ENCODE measurements at regions not wholly inside any gene's neighbourhood (a gene's known extent, or its start where the extent isn't known, plus 50 kb on each side); places are given as distances from the start of the nearest gene placed in this dataset.

DNA sequence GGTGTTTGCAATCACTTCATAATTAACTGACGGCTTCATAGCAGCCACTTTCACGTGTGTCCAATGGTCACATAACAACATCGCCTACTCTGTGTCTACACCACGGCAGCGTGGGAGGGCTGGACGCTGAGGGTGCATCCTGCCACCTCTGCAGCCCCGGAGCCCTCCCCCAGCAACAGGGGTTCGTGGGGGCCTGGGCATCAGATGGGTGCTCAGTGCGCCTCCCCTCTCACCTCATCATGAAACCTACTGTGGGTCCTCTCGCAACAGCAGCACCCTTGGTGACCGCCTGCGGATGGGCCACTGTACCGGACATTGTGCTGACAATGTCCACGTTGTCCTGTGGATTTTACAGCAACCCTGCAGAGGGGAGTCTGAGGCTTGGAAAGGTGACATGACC, 193.5 kb downstream of the UQCRFS1 start:
- DNase-seq (ENCODE audit: low spot score in 2 of 2): no peak
- Mint-ChIP-seq H3K4me1 (peaks cover 3% of the 10 kb centered on the region), H3K4me3 (no peak overlapping the region), H3K27me3 (no peaks in the 10 kb centered on the region), H3K36me3 (peaks cover 4% of the 10 kb centered on the region), H3K9me3 (peaks cover 10% of the 10 kb centered on the region), H3K27ac (no peak overlapping the region)
- ATAC-seq (ENCODE audit: low read depth): no peak

DNA sequence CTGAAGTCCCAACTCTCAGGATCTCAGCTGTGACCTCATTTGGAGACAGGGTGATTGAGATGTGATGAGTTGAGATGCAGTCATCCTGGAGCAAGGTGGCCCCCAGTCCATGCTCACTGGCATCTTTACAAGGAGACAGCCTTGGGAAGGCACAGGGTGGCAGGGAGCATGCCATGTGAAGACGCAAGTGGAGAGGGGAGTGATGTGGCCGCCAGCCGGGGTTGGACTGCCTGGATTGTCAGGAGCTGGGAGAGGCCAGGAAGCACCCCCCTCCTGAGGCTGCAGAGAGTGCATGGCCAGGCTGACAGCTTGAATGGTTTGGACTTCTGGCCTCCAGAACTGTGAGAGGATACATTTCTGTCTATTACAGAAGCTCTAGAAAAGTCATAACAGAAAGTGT, 194.4 kb downstream of the UQCRFS1 start:
- peaks cover 4% of the 10 kb centered on the region for H3K36me3 Mint-ChIP-seq
- H3K4me3 Mint-ChIP-seq: no peak overlapping the region
- H3K4me1 Mint-ChIP-seq: peaks cover 3% of the 10 kb centered on the region
- ATAC-seq (ENCODE audit: low read depth): no peak
- DNase-seq (ENCODE audit: low spot score in 2 of 2): no peak
- H3K27me3 Mint-ChIP-seq: no peaks in the 10 kb centered on the region
- peaks cover 10% of the 10 kb centered on the region for H3K9me3 Mint-ChIP-seq
- no peak overlapping the region for H3K27ac Mint-ChIP-seq

DNA sequence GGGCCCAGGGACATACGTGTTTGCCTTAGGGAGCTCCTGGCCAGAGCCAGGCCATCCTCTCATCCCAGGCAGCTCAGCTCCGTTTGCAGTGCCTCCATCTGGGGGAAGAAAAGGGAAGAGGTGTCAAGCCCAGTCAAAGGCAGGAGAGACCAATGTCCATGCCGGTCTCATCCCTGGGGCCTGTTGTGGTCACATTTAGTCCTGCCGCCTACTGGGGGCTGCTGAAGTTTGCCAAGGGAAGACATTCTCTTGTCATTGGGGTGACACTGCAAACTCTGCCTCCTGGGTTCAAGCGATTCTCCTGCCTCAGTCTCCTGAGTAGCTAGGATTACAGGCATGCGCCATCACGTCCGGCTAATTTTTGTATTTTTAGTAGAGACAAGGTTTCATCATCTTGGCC, 195.2 kb downstream of the UQCRFS1 start:
- H3K4me3 Mint-ChIP-seq: no peak overlapping the region
- no peaks in the 10 kb centered on the region for H3K27me3 Mint-ChIP-seq
- peaks cover 10% of the 10 kb centered on the region for H3K9me3 Mint-ChIP-seq
- H3K27ac Mint-ChIP-seq: no peak overlapping the region
- no peak for DNase-seq (ENCODE audit: low spot score in 2 of 2)
- H3K4me1 Mint-ChIP-seq: peaks cover 3% of the 10 kb centered on the region
- H3K36me3 Mint-ChIP-seq: peaks cover 4% of the 10 kb centered on the region
- no peak for ATAC-seq (ENCODE audit: low read depth)

DNA sequence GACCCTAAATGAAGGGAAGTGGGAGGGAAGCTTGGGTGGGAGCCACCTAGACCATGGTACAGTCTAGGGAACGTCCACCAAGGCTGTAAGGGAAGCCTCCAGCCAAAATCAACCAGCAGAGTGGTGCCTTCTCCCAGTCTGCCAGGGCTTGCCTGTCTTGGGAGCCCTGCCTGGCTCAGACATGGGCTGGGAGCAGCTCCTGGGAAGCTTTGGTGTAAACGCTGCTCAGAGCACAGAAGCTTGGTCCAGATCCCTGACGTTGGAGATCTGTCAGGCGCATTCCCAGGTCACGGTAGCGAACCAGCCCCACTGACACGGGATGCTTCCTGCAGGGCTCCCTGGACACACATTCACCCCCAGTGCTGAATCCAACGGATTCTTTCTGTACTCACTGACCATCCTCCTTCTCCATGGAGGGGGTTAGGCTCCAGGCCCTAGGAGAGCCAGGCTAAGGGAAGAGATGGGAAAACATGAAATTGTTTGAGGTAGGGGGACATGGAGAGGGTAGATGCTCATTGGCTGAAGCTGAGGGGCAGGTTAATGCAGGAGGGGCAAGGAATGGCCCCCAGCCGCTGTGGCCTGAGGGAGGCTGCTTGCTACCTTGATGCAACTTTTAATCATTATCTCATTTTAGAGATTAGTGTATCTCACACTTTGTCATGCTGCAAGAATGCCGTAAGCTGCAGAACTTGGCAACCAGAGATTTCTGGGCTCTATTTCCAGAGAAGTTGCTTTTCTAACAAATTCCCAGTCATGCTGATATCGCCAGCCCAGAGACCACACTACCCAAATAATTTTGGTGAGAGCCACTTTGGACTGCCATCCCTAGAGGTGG, 195.8 kb downstream of the UQCRFS1 start:
- Mint-ChIP-seq H3K27ac (no peak overlapping the region), H3K27me3 (no peaks in the 10 kb centered on the region), H3K4me3 (no peak overlapping the region), H3K9me3 (peaks cover 10% of the 10 kb centered on the region), H3K36me3 (peaks cover 4% of the 10 kb centered on the region), H3K4me1 (peaks cover 3% of the 10 kb centered on the region)
- ATAC-seq (ENCODE audit: low read depth) (no peak), DNase-seq (ENCODE audit: low spot score in 2 of 2) (no peak)

DNA sequence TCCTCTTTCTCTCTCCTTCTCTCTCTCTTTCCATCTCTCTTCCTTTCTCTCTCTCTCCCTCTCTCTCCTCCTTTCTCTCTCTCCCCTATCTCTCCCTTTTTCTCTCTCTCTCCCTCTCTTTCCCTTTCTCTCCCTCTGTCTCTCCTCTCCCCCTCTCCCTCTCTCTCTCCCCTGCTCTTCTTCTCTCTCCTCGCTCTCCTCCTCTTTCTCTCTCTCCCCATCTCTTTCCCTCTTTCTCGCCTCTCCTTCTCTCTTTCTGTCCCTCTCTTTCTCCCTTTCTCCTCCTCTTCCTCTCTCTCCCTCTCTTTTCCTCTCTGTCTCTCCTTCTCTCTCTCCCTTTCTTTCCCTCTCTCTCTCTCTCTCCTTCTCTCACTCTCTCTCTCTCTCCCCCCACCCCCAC, 196.6 kb downstream of the UQCRFS1 start:
- Mint-ChIP-seq H3K4me1 (peaks cover 3% of the 10 kb centered on the region), H3K27me3 (no peaks in the 10 kb centered on the region), H3K9me3 (peaks cover 10% of the 10 kb centered on the region), H3K27ac (no peak overlapping the region), H3K4me3 (no peak overlapping the region), H3K36me3 (peaks cover 4% of the 10 kb centered on the region)
- no peak for ATAC-seq (ENCODE audit: low read depth)
- no peak for DNase-seq (ENCODE audit: low spot score in 2 of 2)

DNA sequence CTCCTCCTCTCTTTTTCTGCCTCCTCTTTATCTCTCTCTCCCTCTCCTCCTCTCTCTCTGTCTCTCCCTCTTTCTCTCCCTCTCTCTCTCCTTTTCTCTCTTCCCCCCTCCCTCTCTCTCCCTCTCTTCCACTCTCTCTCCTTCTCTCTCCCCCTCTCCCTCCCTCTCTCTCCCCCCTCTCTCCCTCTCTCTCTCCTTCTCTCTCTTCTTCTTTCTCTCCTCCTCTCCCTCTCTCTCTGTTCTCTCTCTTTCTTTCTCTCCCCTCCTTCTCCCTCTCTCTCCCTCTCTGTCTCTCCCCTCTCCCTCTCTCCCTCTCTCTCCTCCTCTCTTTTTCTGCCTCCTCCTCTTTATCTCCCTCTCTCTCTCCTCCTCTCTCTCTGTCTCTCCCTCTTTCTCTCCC, 197.4 kb downstream of the UQCRFS1 start:
- Mint-ChIP-seq H3K4me1 (peaks cover 3% of the 10 kb centered on the region), H3K4me3 (no peak overlapping the region), H3K27me3 (no peaks in the 10 kb centered on the region), H3K9me3 (peaks cover 10% of the 10 kb centered on the region), H3K27ac (no peak overlapping the region), H3K36me3 (peaks cover 4% of the 10 kb centered on the region)
- DNase-seq (ENCODE audit: low spot score in 2 of 2): no peak
- no peak for ATAC-seq (ENCODE audit: low read depth)

DNA sequence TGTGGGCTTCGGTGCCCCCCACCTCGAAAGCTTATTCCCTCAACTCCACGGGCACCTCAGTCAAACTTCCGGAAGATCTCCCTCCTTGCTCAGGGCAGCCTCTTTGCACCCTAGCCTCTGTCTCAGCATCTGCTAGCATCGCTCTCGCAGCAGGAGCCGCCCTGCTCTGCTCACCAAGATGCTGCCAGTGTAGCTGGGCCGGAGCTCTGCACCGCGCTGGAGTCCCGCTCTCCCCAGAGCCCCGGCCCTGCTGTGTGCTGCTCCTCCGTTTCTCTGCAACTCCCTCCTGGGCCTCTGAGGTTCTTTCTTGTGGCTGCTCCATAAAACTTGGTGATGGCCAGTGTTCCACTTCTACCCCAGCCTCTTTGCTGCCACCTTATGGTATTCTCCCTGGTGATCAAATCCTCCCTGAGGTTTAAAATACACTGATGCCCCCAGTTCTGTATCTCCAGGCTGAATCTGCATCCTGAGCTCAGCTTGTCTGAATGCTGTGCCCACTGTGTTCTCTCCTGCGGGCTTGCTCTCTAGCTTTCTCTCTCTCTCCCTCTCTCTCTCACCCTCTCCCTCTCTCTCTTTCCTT, 198.0 kb downstream of the UQCRFS1 start:
- Mint-ChIP-seq H3K27me3 (no peaks in the 10 kb centered on the region), H3K36me3 (peaks cover 4% of the 10 kb centered on the region), H3K27ac (no peak overlapping the region), H3K4me3 (no peak overlapping the region), H3K9me3 (peaks cover 12% of the 10 kb centered on the region), H3K4me1 (peaks cover 3% of the 10 kb centered on the region)
- ATAC-seq (ENCODE audit: low read depth) (no peak), DNase-seq (ENCODE audit: low spot score in 2 of 2) (no peak)

DNA sequence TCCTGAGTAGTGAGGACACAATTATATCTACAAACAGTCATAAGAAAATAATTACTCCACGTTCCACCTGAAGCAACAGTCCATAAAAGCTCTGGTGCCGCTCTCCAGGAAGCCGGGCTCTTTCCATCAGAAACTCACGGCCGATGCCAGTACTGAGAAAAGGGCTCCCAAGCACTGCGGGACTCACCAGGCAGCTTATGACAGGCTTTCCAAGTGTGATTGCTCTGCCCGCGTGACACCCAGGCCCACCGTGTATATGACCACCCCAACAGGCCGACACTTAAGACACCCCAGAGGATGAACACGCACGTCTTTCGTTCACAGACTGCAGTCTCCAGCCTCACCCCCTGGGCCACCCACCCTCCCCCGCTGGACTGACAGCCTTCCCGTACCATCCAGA, 199.0 kb downstream of the UQCRFS1 start:
- Mint-ChIP-seq H3K27me3 (peaks cover 1% of the 10 kb centered on the region), H3K4me3 (no peak overlapping the region), H3K27ac (no peak overlapping the region), H3K9me3 (peaks cover 14% of the 10 kb centered on the region), H3K4me1 (peaks cover 3% of the 10 kb centered on the region), H3K36me3 (peaks cover 4% of the 10 kb centered on the region)
- DNase-seq (ENCODE audit: low spot score in 2 of 2): no peak
- no peak for ATAC-seq (ENCODE audit: low read depth)

DNA sequence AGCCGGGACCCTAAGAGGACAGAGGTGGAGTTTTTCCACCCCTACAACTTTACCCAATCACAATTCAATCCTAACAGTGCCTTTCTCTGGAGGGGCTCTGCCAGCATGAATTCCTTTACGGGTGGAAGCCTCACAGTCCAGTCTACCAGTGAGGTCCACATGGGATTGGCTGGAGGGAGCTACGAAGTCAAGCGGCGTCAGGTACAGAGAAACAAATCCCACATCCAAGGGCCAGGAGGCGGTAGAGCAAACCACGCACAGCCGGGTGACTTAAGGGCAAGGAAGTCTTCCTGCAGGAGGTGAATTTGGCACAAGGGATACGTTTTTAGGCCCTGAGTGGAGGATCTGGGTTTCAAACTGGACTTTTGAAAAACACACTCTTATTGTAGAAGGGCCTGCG, 199.6 kb downstream of the UQCRFS1 start:
- ATAC-seq (ENCODE audit: low read depth) (no peak), DNase-seq (ENCODE audit: low spot score in 2 of 2) (no peak)
- Mint-ChIP-seq H3K4me3 (no peak overlapping the region), H3K27me3 (peaks cover 3% of the 10 kb centered on the region), H3K36me3 (peaks cover 4% of the 10 kb centered on the region), H3K9me3 (peaks cover 17% of the 10 kb centered on the region), H3K4me1 (peaks cover 3% of the 10 kb centered on the region), H3K27ac (no peak overlapping the region)

DNA sequence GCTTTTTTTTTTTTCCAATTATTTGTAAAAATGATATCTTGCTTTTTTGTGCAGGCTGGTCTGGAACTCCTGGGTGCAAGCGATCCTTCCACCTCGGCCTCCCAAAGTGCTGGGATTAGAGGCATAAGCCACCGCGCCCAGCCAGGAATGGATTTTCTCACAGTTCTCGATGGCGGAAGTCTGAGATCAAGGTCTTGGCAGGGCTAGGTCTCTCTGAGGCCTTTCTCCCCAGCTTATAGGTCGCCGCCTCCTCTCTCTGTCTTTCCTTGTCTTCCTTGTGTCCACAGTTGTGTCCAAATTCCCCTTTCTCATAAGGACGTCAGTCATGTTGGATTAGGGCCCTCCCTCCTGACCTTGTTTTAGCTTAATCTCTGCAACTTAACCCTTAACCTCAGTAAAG, 200.5 kb downstream of the UQCRFS1 start:
- Mint-ChIP-seq H3K27ac (no peak overlapping the region), H3K4me1 (peaks cover 3% of the 10 kb centered on the region), H3K36me3 (peaks cover 4% of the 10 kb centered on the region), H3K27me3 (peaks cover 3% of the 10 kb centered on the region), H3K4me3 (no peak overlapping the region), H3K9me3 (peaks cover 16% of the 10 kb centered on the region)
- ATAC-seq (ENCODE audit: low read depth): no peak
- no peak for DNase-seq (ENCODE audit: low spot score in 2 of 2)

DNA sequence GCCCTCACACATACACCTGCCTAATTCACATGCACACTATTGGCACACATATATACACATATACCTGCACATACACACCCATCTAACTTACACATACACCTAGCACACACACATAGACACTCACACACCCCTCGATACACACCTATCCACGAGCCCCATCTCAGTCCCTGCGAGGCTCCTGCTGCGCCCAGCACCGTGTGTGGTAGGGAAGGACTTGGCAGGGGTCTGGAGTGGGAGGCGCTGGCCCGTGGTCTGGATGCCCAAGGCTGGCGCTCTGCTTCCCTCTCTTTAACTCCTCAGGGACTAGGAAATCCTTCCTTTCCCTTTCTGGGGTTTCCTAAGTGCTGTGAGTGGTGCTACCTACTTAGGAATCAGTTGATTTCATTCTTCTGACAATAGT, 202.7 kb downstream of the UQCRFS1 start:
- no peak overlapping the region for H3K27ac Mint-ChIP-seq
- DNase-seq (ENCODE audit: low spot score in 2 of 2): no peak
- H3K4me3 Mint-ChIP-seq: no peak overlapping the region
- no peaks in the 10 kb centered on the region for H3K4me1 Mint-ChIP-seq
- ATAC-seq (ENCODE audit: low read depth): no peak
- H3K9me3 Mint-ChIP-seq: peaks cover 9% of the 10 kb centered on the region
- H3K27me3 Mint-ChIP-seq: peaks cover 3% of the 10 kb centered on the region
- peaks cover under 1% of the 10 kb centered on the region for H3K36me3 Mint-ChIP-seq

DNA sequence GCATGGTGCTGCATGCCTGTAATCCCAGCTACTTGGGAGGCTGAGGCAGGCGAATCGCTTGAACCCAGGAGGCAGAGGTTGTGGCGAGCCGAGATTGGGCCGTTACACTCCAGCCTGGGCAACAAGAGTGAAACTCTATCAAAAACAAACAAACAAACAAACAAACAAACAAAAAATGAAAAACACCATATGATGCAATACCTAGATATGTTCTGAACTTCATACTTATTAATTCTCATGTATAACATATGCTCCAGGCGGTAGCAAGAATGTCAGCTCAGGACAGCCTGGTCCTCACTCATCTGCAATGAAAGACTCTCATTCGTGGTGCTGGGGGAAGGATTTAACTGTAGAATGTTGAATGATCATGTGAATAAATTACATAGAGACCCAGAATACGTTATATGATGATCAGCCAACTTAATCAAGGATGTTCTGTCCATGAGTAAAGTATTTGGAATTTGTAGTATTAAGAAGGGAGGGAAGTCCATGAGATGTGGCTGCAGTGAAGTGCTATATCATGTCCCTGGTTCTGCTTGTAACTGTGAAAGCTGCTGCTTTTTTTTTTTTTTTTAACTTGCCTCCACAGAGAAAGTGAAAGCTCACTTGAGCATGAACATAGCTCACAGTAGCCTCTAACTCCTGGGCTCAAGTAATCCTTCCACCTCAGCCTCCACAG, 206.8 kb downstream of the UQCRFS1 start:
- Mint-ChIP-seq H3K9me3 (peaks cover 8% of the 10 kb centered on the region), H3K27ac (no peak overlapping the region), H3K4me1 (no peaks in the 10 kb centered on the region), H3K4me3 (no peak overlapping the region), H3K36me3 (no peaks in the 10 kb centered on the region), H3K27me3 (peaks cover 3% of the 10 kb centered on the region)
- no peak for ATAC-seq (ENCODE audit: low read depth)
- no peak for DNase-seq (ENCODE audit: low spot score in 2 of 2)

DNA sequence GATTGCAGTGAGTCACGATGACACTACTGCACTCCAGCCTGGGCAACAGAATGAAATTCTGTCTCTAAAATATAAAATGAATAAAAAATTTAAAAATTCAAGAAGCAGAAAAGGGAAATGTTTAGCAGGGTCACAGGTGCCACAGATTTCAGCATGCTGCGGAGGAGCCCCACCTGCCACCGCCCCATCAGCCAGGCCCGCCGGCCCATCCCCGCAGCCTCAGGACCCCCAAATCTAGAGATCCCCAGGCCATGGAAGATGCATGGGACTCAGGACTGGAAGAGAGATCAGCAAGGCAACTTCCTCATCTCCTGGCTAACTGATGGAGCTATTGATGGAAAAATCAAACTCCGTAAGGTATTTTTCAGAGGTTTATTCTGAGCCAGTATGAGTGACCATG, 208.2 kb downstream of the UQCRFS1 start:
- no peaks in the 10 kb centered on the region for H3K4me1 Mint-ChIP-seq
- H3K27ac Mint-ChIP-seq: no peak overlapping the region
- H3K36me3 Mint-ChIP-seq: no peaks in the 10 kb centered on the region
- H3K27me3 Mint-ChIP-seq: peaks cover 3% of the 10 kb centered on the region
- peaks cover 6% of the 10 kb centered on the region for H3K9me3 Mint-ChIP-seq
- H3K4me3 Mint-ChIP-seq: no peak overlapping the region
- DNase-seq (ENCODE audit: low spot score in 2 of 2) (no peak), ATAC-seq (ENCODE audit: low read depth) (no peak)

DNA sequence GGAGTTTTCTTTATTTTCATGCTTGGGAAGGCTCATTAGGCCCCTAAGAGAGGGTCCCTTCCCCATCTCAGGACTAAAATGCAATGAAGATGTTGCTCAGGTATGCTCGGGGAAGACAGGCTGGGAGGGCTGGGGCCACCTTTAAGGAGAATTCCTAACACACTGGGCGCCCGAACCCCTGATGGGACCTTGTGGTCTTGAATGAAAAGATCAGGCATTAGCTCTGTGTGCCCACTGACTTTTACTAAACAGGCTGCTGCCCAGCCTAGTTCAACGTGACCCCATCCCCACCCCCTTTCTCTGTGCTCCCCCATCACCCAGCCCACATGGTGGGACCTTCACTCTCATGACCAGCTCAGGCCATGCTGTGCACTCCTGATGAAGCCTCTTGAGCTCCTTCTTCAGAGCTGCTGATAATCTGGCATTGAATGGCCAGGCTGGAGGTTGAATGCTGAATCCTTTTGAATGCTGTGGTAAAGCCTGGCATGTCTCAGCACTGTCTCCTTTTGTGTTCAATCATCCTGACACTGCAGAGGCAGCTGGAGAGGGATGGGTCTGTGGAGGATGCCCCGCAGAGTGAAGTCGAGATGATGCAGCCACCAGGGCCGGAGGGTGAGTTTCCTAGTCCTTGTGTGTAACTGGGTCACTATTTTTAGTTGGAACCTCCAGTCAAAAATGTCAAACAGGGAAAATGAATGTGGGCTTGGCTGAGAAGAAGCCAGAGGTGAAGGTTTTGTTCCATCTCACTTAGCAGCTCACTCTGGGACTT, 209.1 kb downstream of the UQCRFS1 start:
- DNase-seq (ENCODE audit: low spot score in 2 of 2) (no peak), ATAC-seq (ENCODE audit: low read depth) (no peak)
- no peaks in the 10 kb centered on the region for H3K36me3 Mint-ChIP-seq
- H3K9me3 Mint-ChIP-seq: peaks cover 4% of the 10 kb centered on the region
- H3K27me3 Mint-ChIP-seq: no peaks in the 10 kb centered on the region
- H3K27ac Mint-ChIP-seq: no peak overlapping the region
- H3K4me3 Mint-ChIP-seq: no peak overlapping the region
- no peaks in the 10 kb centered on the region for H3K4me1 Mint-ChIP-seq

All from memory B cell (primary cell).